ENCODE measurements at regions not wholly inside any gene's neighbourhood (a gene's known extent, or its start where the extent isn't known, plus 50 kb on each side); places are given as distances from the start of the nearest gene placed in this dataset.

GRCh38 chr4:123024710-123025109, 102.3 kb upstream of the NUDT6 start:
- TF ChIP-seq, protein P1, sequence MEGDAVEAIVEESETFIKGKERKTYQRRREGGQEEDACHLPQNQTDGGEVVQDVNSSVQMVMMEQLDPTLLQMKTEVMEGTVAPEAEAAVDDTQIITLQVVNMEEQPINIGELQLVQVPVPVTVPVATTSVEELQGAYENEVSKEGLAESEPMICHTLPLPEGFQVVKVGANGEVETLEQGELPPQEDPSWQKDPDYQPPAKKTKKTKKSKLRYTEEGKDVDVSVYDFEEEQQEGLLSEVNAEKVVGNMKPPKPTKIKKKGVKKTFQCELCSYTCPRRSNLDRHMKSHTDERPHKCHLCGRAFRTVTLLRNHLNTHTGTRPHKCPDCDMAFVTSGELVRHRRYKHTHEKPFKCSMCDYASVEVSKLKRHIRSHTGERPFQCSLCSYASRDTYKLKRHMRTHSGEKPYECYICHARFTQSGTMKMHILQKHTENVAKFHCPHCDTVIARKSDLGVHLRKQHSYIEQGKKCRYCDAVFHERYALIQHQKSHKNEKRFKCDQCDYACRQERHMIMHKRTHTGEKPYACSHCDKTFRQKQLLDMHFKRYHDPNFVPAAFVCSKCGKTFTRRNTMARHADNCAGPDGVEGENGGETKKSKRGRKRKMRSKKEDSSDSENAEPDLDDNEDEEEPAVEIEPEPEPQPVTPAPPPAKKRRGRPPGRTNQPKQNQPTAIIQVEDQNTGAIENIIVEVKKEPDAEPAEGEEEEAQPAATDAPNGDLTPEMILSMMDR (optimal IDR thresholded peaks at IDR 0.05 in 1 of 3, IDR thresholded peaks at IDR 0.05 in 1 of 3, conservative IDR thresholded peaks at IDR 0.05 in 1 of 3; ENCODE audit: extremely low read depth in 1 of 3, insufficient read depth in 2 of 3, low read length in 3 of 3): no peak
- TF ChIP-seq EZH2 (IDR thresholded peaks at IDR 0.05; ENCODE audit: low read length): no peak

Measured in keratinocyte (primary cell).